GM23338 (cell line): ENCODE measurements at regions not wholly inside any gene's neighbourhood (a gene's known extent, or its start where the extent isn't known, plus 50 kb on each side); places are given as distances from the start of the nearest gene placed in this dataset.

Experiments used
- CTCF ChIP-seq, 2 experiments: fragments of 200-600 bp in 1 of 2; sonication (generic) in 1 of 2; conservative IDR thresholded peaks; 2 replicates each; pipeline versions ENCODE4 v1.5.1 to v1.6.1; 2016 to 2017; ENCODE audit warnings: antibody characterized with exemption in 2 of 2, low read depth in 2 of 2, mild to moderate bottlenecking in 2 of 2, moderate library complexity in 1 of 2
- POLR2AphosphoS5 ChIP-seq: IDR thresholded peaks from 2 replicates; pipeline ENCODE4 v1.6.1; 2016; ENCODE audit warnings: antibody characterized with exemption, low read depth

- no peak for TF ChIP-seq POLR2AphosphoS5
- TF ChIP-seq CTCF (conservative IDR thresholded peaks at IDR 0.05; ENCODE audit: low read depth in 2 of 2): no peak
Observed at GRCh38 chr12:94736004-94736403, 85.6 kb upstream of the TMCC3 start.
